ENCODE measurements at regions not wholly inside any gene's neighbourhood (a gene's known extent, or its start where the extent isn't known, plus 50 kb on each side); places are given as distances from the start of the nearest gene placed in this dataset.
"Not testable (repeated sequence)": the region's sequence is repeated elsewhere in the genome, so short reads cannot be mapped to it uniquely, and the experiment has no call there.

GRCh38 chr2:52342458-52342857 is 1310.5 kb upstream of the NRXN1 start:
- no peak for DNase-seq

- no peak for DNase-seq
These were observed 1309.8 kb upstream of the NRXN1 start for GRCh38 chr2:52341732-52342131.

GRCh38 chr2:52340171-52340570 is 1308.2 kb upstream of the NRXN1 start:
- DNase-seq: no peak

- DNase-seq: not testable (repeated sequence)
These were observed 1305.9 kb upstream of the NRXN1 start for GRCh38 chr2:52337786-52338185.

GRCh38 chr2:52336951-52337350 is 1305.0 kb upstream of the NRXN1 start:
- no peak for DNase-seq

- DNase-seq: no peak
These were observed 1303.8 kb upstream of the NRXN1 start for GRCh38 chr2:52335727-52336126.

GRCh38 chr2:52334185-52334584 is 1302.3 kb upstream of the NRXN1 start:
- no peak for DNase-seq

- no peak for DNase-seq
These were observed 1295.7 kb upstream of the NRXN1 start for GRCh38 chr2:52327641-52328040.

GRCh38 chr2:52314231-52314630 is 1282.3 kb upstream of the NRXN1 start:
- no peak for DNase-seq

- no peak for DNase-seq
These were observed 1280.6 kb upstream of the NRXN1 start for GRCh38 chr2:52312486-52312885.

GRCh38 chr2:52311862-52312261 is 1279.9 kb upstream of the NRXN1 start:
- no peak for DNase-seq

GRCh38 chr2:52308156-52308555 is 1276.2 kb upstream of the NRXN1 start:
- DNase-seq: no peak

GRCh38 chr2:52294628-52295027 is 1262.7 kb upstream of the NRXN1 start:
- no peak for DNase-seq

- no peak for DNase-seq
These were observed 1260.9 kb upstream of the NRXN1 start for GRCh38 chr2:52292801-52293200.

GRCh38 chr2:52289741-52290140 is 1257.8 kb upstream of the NRXN1 start:
- no peak for DNase-seq

- no peak for DNase-seq
These were observed 1256.7 kb upstream of the NRXN1 start for GRCh38 chr2:52288596-52288995.

GRCh38 chr2:52269696-52270485 is 1238.0 kb upstream of the NRXN1 start:
- DNase-seq: no peak

GRCh38 chr2:52264911-52265310 is 1233.0 kb upstream of the NRXN1 start:
- DNase-seq: no peak

GRCh38 chr2:52264488-52264887 is 1232.6 kb upstream of the NRXN1 start:
- DNase-seq: no peak

GRCh38 chr2:52260904-52261303 is 1229.0 kb upstream of the NRXN1 start:
- no peak for DNase-seq

- DNase-seq: not testable (repeated sequence)
These were observed 1227.0 kb upstream of the NRXN1 start for GRCh38 chr2:52258967-52259366.

- no peak for DNase-seq
These were observed 1226.1 kb upstream of the NRXN1 start for GRCh38 chr2:52258038-52258437.

GRCh38 chr2:52253416-52253980 is 1221.6 kb upstream of the NRXN1 start:
- no peak for DNase-seq

GRCh38 chr2:52238782-52239181 is 1206.8 kb upstream of the NRXN1 start:
- DNase-seq: no peak

GRCh38 chr2:52222128-52222527 is 1190.2 kb upstream of the NRXN1 start:
- no peak for DNase-seq

Measured in cerebellar nuclear complex (tissue), 1 donor.